T-cell (primary cell): ENCODE measurements at regions not wholly inside any gene's neighbourhood (a gene's known extent, or its start where the extent isn't known, plus 50 kb on each side); places are given as distances from the start of the nearest gene placed in this dataset.

Experiments
- ATAC-seq, 4 experiments: fragments of 200-7000 bp in 3 of 4; fragments of 150-1000 bp in 1 of 4; cut with Tn5 transposase; replicated peaks in 1 of 4; 1 replicate in 3 of 4; 2 replicates in 1 of 4; pipeline ENCODE4 v1.10.0; 2021; ENCODE audit warnings: moderate library complexity in 3 of 4, mild to moderate bottlenecking in 2 of 4, moderate number of reproducible peaks in 1 of 4
- CTCF ChIA-PET, 2 donors: fragments of 300-600 bp; sonication (Branson Sonifier 250); formaldehyde crosslinking; loops; one replicate each; lab custom pipeline; 2022; ENCODE audit warnings: antibody characterized with exemption in 2 of 2; lab: Charles Lee
- POLR2A ChIA-PET, 2 donors: fragments of 300-600 bp; sonication (Branson Sonifier 250); formaldehyde crosslinking; loops; one replicate each; lab custom pipeline; 2022; ENCODE audit warnings: antibody characterized with exemption in 2 of 2; lab: Charles Lee
- DNase-seq, 35 experiments: peaks; one replicate each; pipeline versions ENCODE4 v3.0.0 to v3.0.0-alpha.2; 2013 to 2023
- H3K27ac ChIP-seq: one replicate; pipeline ENCODE4 v1.5.1; 2013; ENCODE audit warnings: low read length
- H3K27me3 ChIP-seq, 2 experiments: replicated peaks in 1 of 2; 1 replicate in 1 of 2; 2 replicates in 1 of 2; pipeline versions ENCODE4 v1.6.1 to v1.7.0; 2013; ENCODE audit warnings: low read length in 1 of 2, mixed read lengths in 1 of 2; ENCODE audit not compliant: control insufficient read depth in 2 of 2, insufficient read depth in 2 of 2; ENCODE audit errors: extremely low read depth in 1 of 2
- H3K36me3 ChIP-seq, 2 donors: 1 replicate in 1 of 2; 2 replicates in 1 of 2; pipeline versions ENCODE4 v1.6.1 to v1.7.0; 2013; ENCODE audit warnings: low read length in 1 of 2; ENCODE audit not compliant: control insufficient read depth in 2 of 2, insufficient read depth in 1 of 2; ENCODE audit errors: extremely low read depth in 1 of 2
- H3K4me1 ChIP-seq, 2 experiments: 1 replicate in 1 of 2; 2 replicates in 1 of 2; pipeline versions ENCODE4 v1.6.1 to v1.7.0; 2013; ENCODE audit warnings: low read length in 2 of 2, mixed read lengths in 1 of 2; ENCODE audit not compliant: insufficient read depth in 2 of 2, control insufficient read depth in 1 of 2; ENCODE audit errors: extremely low read depth in 1 of 2
- H3K4me3 ChIP-seq, 2 donors: 1 replicate in 1 of 2; 2 replicates in 1 of 2; pipeline versions ENCODE4 v1.5.1 to v1.7.0; 2013; ENCODE audit warnings: mild to moderate bottlenecking in 2 of 2, low read length in 1 of 2, moderate library complexity in 1 of 2; ENCODE audit not compliant: control insufficient read depth in 1 of 2; ENCODE audit errors: extremely low read depth in 1 of 2
- H3K9me3 ChIP-seq: 2 replicates; pipeline ENCODE4 v1.7.0; 2013
- H3K27ac Mint-ChIP-seq, 2 donors: one replicate each; pipeline ENCODE4 v1.8.0; 2020 to 2021; ENCODE audit warnings: mild to moderate bottlenecking in 2 of 2, mixed read lengths in 2 of 2
- H3K27me3 Mint-ChIP-seq, 2 donors: one replicate each; pipeline ENCODE4 v1.8.0; 2021 to 2022; ENCODE audit warnings: mixed read lengths in 2 of 2
- H3K36me3 Mint-ChIP-seq: one replicate; pipeline ENCODE4 v1.8.0; 2021; ENCODE audit warnings: mixed read lengths
- H3K4me1 Mint-ChIP-seq, 3 donors: one replicate each; pipeline ENCODE4 v1.8.0; 2020 to 2022; ENCODE audit warnings: mixed read lengths in 3 of 3, mild to moderate bottlenecking in 1 of 3
- H3K4me3 Mint-ChIP-seq, 3 donors: one replicate each; pipeline ENCODE4 v1.8.0; 2020 to 2022; ENCODE audit warnings: mild to moderate bottlenecking in 3 of 3, mixed read lengths in 3 of 3, moderate library complexity in 3 of 3
- H3K9me3 Mint-ChIP-seq, 3 donors: one replicate each; pipeline ENCODE4 v1.8.0; 2020 to 2022; ENCODE audit warnings: mixed read lengths in 3 of 3
- WGBS: methylation state at CpG from one replicate; pipeline ENCODE4 v1.1.5; 2013; ENCODE audit warnings: missing lambda C conversion rate; ENCODE audit not compliant: insufficient coverage; 5-methylcytosine and 5-hydroxymethylcytosine counted together

GRCh38 chr19:31956771-31957392 is 388.5 kb upstream of the ZNF507 start:
- Mint-ChIP-seq H3K36me3 (no peaks in the 10 kb centered on the region), H3K27ac (no peak overlapping the region), H3K4me1 (no peaks in the 10 kb centered on the region), H3K9me3 (peaks cover 2 to 8% (median 4%) of the 10 kb centered on the region in 3 donors), H3K4me3 (no peak overlapping the region), H3K27me3 (peaks cover 0 to 2% of the 10 kb centered on the region in 2 donors)
- no peaks in the 10 kb centered on the region for H3K36me3 ChIP-seq
- H3K9me3 ChIP-seq, result no peaks in the 10 kb centered on the region
- POLR2A ChIA-PET, result no interaction called here
- no peaks in the 10 kb centered on the region for H3K4me1 ChIP-seq
- WGBS, result no CpG with 5 or more reads among the region's 3 CpGs
- ATAC-seq (no peak), DNase-seq (no peak)
- CTCF ChIA-PET, result no interaction called here
- no peak overlapping the region for H3K4me3 ChIP-seq
- no peak overlapping the region for H3K27ac ChIP-seq
- no peaks in the 10 kb centered on the region for H3K27me3 ChIP-seq

- Histone ChIP-seq H3K9me3 (no peaks in the 10 kb centered on the region), H3K4me3 (no peak overlapping the region), H3K27ac (no peak overlapping the region), H3K36me3 (no peaks in the 10 kb centered on the region), H3K27me3 (no peaks in the 10 kb centered on the region), H3K4me1 (no peaks in the 10 kb centered on the region)
- Mint-ChIP-seq H3K27ac (no peak overlapping the region), H3K4me3 (no peak overlapping the region), H3K4me1 (no peaks in the 10 kb centered on the region), H3K27me3 (peaks cover 0 to 2% of the 10 kb centered on the region in 2 donors), H3K36me3 (no peaks in the 10 kb centered on the region), H3K9me3 (peaks cover 0 to 4% (median 4%) of the 10 kb centered on the region in 3 donors)
- POLR2A ChIA-PET, result no interaction called here
- WGBS, result 68% methylated on average over 3 of the region's 4 CpGs
- ATAC-seq (no peak), DNase-seq (no peak)
- CTCF ChIA-PET, result no interaction called here
Observed at GRCh38 chr19:31957711-31958110, 387.7 kb upstream of the ZNF507 start.

GRCh38 chr19:31959527-31960018 is 385.8 kb upstream of the ZNF507 start:
- 97% methylated on average over 12 of the region's 15 CpGs for WGBS
- peaks cover 0 to 2% of the 10 kb centered on the region in 2 donors for H3K27me3 Mint-ChIP-seq
- H3K36me3 Mint-ChIP-seq, result no peaks in the 10 kb centered on the region
- no peaks in the 10 kb centered on the region for H3K4me1 ChIP-seq
- no peak overlapping the region for H3K4me3 Mint-ChIP-seq
- no peaks in the 10 kb centered on the region for H3K4me1 Mint-ChIP-seq
- no peaks in the 10 kb centered on the region for H3K27me3 ChIP-seq
- H3K9me3 ChIP-seq, result no peaks in the 10 kb centered on the region
- ATAC-seq (no peak), DNase-seq (no peak)
- CTCF ChIA-PET, result no interaction called here
- H3K4me3 ChIP-seq, result no peak overlapping the region
- no peaks in the 10 kb centered on the region for H3K36me3 ChIP-seq
- H3K9me3 Mint-ChIP-seq, result peaks cover 0 to 4% (median 4%) of the 10 kb centered on the region in 3 donors
- no peak overlapping the region for H3K27ac ChIP-seq
- POLR2A ChIA-PET, result no interaction called here
- no peak overlapping the region for H3K27ac Mint-ChIP-seq

GRCh38 chr19:31960474-31960873 is 384.9 kb upstream of the ZNF507 start:
- H3K27ac Mint-ChIP-seq, result no peak overlapping the region
- peaks cover 0 to 2% of the 10 kb centered on the region in 2 donors for H3K27me3 Mint-ChIP-seq
- 82% methylated on average over 3 of the region's 6 CpGs for WGBS
- H3K27ac ChIP-seq, result no peak overlapping the region
- no peaks in the 10 kb centered on the region for H3K4me1 ChIP-seq
- H3K36me3 Mint-ChIP-seq, result no peaks in the 10 kb centered on the region
- no peak overlapping the region for H3K4me3 ChIP-seq
- no peak for ATAC-seq
- ChIA-PET POLR2A (no interaction called here), CTCF (no interaction called here)
- H3K9me3 Mint-ChIP-seq, result peaks cover 0 to 4% (median 0%) of the 10 kb centered on the region in 3 donors
- DNase-seq, result no peak
- H3K4me1 Mint-ChIP-seq, result no peaks in the 10 kb centered on the region
- H3K9me3 ChIP-seq, result no peaks in the 10 kb centered on the region
- no peaks in the 10 kb centered on the region for H3K27me3 ChIP-seq
- H3K36me3 ChIP-seq, result no peaks in the 10 kb centered on the region
- no peak overlapping the region for H3K4me3 Mint-ChIP-seq

- ATAC-seq, result no peak
- Histone ChIP-seq H3K9me3 (no peaks in the 10 kb centered on the region), H3K36me3 (no peaks in the 10 kb centered on the region), H3K4me3 (no peak overlapping the region), H3K27me3 (no peaks in the 10 kb centered on the region), H3K27ac (no peak overlapping the region), H3K4me1 (no peaks in the 10 kb centered on the region)
- DNase-seq, result no peak
- POLR2A ChIA-PET, result no interaction called here
- H3K4me3 Mint-ChIP-seq, result no peak overlapping the region
- peaks cover 0 to 2% of the 10 kb centered on the region in 2 donors for H3K27me3 Mint-ChIP-seq
- no peaks in the 10 kb centered on the region for H3K4me1 Mint-ChIP-seq
- H3K9me3 Mint-ChIP-seq, result peaks cover 0 to 2% (median 0%) of the 10 kb centered on the region in 3 donors
- WGBS, result 82% methylated on average over 4 of the region's 4 CpGs
- CTCF ChIA-PET, result no interaction called here
- no peak overlapping the region for H3K27ac Mint-ChIP-seq
- no peaks in the 10 kb centered on the region for H3K36me3 Mint-ChIP-seq
Observed at GRCh38 chr19:31961191-31961590, 384.2 kb upstream of the ZNF507 start.

- WGBS, result 57% methylated on average over 1 of the region's 3 CpGs
- H3K4me3 Mint-ChIP-seq, result no peak overlapping the region
- Histone ChIP-seq H3K4me1 (no peaks in the 10 kb centered on the region), H3K9me3 (no peaks in the 10 kb centered on the region), H3K36me3 (no peaks in the 10 kb centered on the region), H3K27ac (no peak overlapping the region), H3K4me3 (no peak overlapping the region), H3K27me3 (no peaks in the 10 kb centered on the region)
- H3K4me1 Mint-ChIP-seq, result no peaks in the 10 kb centered on the region
- H3K27ac Mint-ChIP-seq, result no peak overlapping the region
- peaks cover 0 to 2% of the 10 kb centered on the region in 2 donors for H3K27me3 Mint-ChIP-seq
- ATAC-seq (no peak), DNase-seq (no peak)
- ChIA-PET POLR2A (no interaction called here), CTCF (no interaction called here)
- no peaks in the 10 kb centered on the region for H3K36me3 Mint-ChIP-seq
- H3K9me3 Mint-ChIP-seq, result no peaks in the 10 kb centered on the region
Observed at GRCh38 chr19:31961667-31962066, 383.7 kb upstream of the ZNF507 start.
